Glomerular visceral epithelial cell (primary cell): ENCODE measurements at regions not wholly inside any gene's neighbourhood (a gene's known extent, or its start where the extent isn't known, plus 50 kb on each side); places are given as distances from the start of the nearest gene placed in this dataset.

Experiments
- DNase-seq: peaks from one replicate; pipeline ENCODE4 v3.0.0-alpha.2; 2016; ENCODE audit errors: extremely low spot score

DNA sequence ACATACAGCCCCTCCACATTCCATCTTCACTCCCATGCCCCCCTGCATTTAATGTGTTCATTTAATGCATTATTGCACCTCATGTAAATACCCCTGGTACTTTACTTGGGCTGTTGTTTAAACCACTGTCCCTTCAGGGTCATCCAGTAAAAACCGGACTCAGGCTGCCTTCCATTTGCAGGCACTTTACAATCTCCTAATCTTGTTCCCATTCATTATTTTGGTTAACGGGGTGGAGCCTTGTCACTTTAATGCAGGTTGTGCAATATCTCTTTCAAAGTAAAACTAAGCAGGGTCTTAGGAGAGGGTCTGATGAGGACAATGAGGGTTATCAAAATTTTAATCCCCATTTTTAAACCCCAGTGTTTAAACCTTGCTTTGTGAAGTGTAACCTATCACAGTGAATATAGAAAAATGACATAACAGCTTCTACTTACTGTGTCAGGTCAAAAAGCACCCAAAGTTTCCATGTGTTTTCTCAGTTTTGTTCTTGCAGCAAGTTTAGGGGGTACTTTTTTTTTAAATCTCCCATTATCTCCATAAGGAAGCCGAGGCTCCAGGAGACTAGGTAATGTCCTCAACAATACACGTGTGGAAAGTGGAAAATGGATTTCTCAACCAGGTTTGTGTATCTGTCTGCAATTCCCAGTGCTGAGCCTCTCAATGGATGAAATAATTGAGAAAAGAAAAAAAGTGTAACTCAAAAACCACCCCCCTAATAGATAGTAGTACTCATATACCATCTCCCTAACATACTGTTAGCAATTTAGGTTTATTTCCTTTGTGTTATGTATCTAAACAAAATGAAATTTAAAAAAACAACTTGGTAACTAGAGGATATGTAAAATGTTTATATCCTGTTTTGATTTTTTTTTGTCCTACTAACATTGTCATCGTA, 54.2 kb upstream of the SPRY4 start:
- DNase-seq: no peak

DNA sequence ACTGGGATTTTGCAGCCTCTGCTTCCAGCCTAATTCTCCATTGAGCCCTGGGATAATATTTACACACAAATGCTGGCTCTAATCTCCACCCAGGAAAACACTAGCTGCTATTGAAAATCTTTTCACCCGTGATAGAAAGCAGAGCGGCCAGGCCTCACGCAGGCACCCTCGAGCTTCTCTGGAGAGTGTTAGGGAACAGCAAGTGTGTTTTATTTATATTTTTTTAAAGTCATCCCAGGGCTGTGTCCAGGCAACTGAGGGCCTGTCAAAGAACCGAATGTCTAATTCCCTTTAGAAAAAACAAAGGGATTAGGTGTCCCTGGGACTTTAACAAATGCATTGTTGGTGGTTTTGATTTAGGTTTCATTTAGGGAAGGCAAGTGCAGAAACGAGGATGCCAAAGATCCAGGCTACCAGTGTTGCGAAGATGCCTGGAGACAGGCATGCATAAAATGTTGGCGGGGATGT, 51.2 kb upstream of the SPRY4 start:
- no peak for DNase-seq
